ENCODE measurements at regions not wholly inside any gene's neighbourhood (a gene's known extent, or its start where the extent isn't known, plus 50 kb on each side); places are given as distances from the start of the nearest gene placed in this dataset.

DNA sequence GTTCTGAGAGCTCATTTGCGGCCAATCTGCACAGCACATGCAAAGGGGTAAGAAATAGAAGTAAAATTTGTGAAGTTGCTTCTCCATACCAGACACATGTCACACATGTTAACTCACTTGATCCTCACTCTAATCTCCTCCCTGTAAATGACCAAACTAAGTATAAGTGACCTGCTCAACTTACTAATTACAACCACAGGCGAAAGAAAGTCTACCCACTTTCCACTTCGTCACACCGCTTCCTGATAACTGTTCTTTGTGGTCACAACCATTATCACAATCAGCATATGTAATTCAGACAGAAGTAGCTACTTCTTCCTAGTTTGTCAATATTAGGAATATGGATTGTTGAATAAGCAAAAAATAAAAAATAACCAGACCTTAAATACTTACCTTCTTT is 293.7 kb upstream of the CLEC14A start:
- H3K4me1 ChIP-seq (ENCODE audit: insufficient read depth, low read length, poor library complexity, severe bottlenecking) = no peaks in the 10 kb centered on the region
- no peak overlapping the region for H3K4me3 ChIP-seq (ENCODE audit: low read depth, low read length, poor library complexity, severe bottlenecking)
- POLR2A ChIA-PET = no interaction called here
- no TSS peak for BruUV-seq (replicated peaks)
- no peaks in the 10 kb centered on the region for H3K9me3 ChIP-seq (ENCODE audit: low read length)
- no peak overlapping the region for H3K27ac ChIP-seq (ENCODE audit: low read depth, low read length, poor library complexity, severe bottlenecking)
- H2AFZ ChIP-seq (ENCODE audit: low read length) = no peak overlapping the region
- no peaks in the 10 kb centered on the region for H3K79me2 ChIP-seq (ENCODE audit: insufficient read depth, low read depth, low read length)
- no peak for DNase-seq (ENCODE audit: low spot score)
- TF ChIP-seq CTCF (conservative IDR thresholded peaks at IDR 0.05; ENCODE audit: low read length) (no peak), EZH2phosphoT487 (IDR thresholded peaks at IDR 0.05; ENCODE audit: borderline replicate concordance, low read depth, low read length) (no peak)
- no peak overlapping the region for H3K4me2 ChIP-seq (ENCODE audit: low read length)
- no peaks in the 10 kb centered on the region for H4K20me1 ChIP-seq (ENCODE audit: insufficient read depth, low read length)
- H3K9me2 ChIP-seq (ENCODE audit: insufficient read depth, low read length) = no peaks in the 10 kb centered on the region
- H3K36me3 ChIP-seq (ENCODE audit: insufficient read depth, low read length) = no peaks in the 10 kb centered on the region
- CTCF ChIA-PET (ENCODE audit: unreplicated experiment) = no interaction called here
- intact Hi-C loops (cut with micrococcal nuclease; ENCODE audit: unreplicated experiment) = no loop called here

- Histone ChIP-seq H3K4me1 (ENCODE audit: insufficient read depth, low read length, poor library complexity, severe bottlenecking) (no peaks in the 10 kb centered on the region), H2AFZ (ENCODE audit: low read length) (no peak overlapping the region), H3K9me2 (ENCODE audit: insufficient read depth, low read length) (no peaks in the 10 kb centered on the region), H3K36me3 (ENCODE audit: insufficient read depth, low read length) (no peaks in the 10 kb centered on the region), H3K9me3 (ENCODE audit: low read length) (no peaks in the 10 kb centered on the region), H3K4me3 (ENCODE audit: low read depth, low read length, poor library complexity, severe bottlenecking) (no peak overlapping the region), H3K27ac (ENCODE audit: low read depth, low read length, poor library complexity, severe bottlenecking) (no peak overlapping the region), H4K20me1 (ENCODE audit: insufficient read depth, low read length) (no peaks in the 10 kb centered on the region), H3K79me2 (ENCODE audit: insufficient read depth, low read depth, low read length) (no peaks in the 10 kb centered on the region), H3K4me2 (ENCODE audit: low read length) (no peak overlapping the region)
- TF ChIP-seq EZH2phosphoT487 (IDR thresholded peaks at IDR 0.05; ENCODE audit: borderline replicate concordance, low read depth, low read length) = no peak
- no peak for TF ChIP-seq CTCF (conservative IDR thresholded peaks at IDR 0.05; ENCODE audit: low read length)
- intact Hi-C loops (cut with micrococcal nuclease; ENCODE audit: unreplicated experiment) = no loop called here
- no peak for DNase-seq (ENCODE audit: low spot score)
- CTCF ChIA-PET (ENCODE audit: unreplicated experiment) = no interaction called here
- BruUV-seq (replicated peaks) = no TSS peak
- POLR2A ChIA-PET = no interaction called here
These were observed 292.1 kb upstream of the CLEC14A start for GRCh38 chr14:38547961-38548490.

DNA sequence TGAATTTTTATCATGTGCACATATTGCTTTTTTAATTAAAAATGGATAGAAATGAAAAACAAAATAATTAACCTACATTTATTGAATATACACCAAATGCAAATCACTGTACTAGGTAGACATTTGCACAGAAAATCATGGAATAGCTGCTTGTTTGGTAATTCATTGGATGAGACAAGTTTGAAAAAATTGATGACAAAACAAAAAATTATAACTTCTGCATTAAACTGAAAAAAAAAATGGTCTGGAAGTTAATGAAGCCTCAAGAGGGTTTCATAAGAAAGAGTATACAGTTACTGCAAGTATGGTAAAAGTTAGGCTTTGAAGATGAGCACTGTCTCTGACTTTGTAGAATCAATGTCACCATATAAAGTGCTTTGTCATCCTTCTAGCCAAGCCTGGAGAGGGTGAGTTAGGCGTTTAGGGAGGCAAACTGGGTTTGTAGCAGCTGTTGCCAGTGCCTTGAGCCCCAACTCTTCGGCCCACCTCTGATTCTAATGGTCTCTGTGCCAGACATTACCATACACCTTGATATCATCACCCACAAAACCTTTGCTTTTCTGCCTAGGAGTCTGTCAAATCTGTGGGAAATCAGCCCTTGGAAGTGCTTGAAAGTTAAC is 291.1 kb upstream of the CLEC14A start:
- ChIA-PET POLR2A (interaction anchor here (0.6 kb wide), 1 partner anchor 8 kb away, joined by 3 read pairs; no protein-coding TSS in a partner anchor), CTCF (ENCODE audit: unreplicated experiment) (no interaction called here)
- H3K9me3 ChIP-seq (ENCODE audit: low read length) = no peaks in the 10 kb centered on the region
- no peaks in the 10 kb centered on the region for H3K4me1 ChIP-seq (ENCODE audit: insufficient read depth, low read length, poor library complexity, severe bottlenecking)
- H4K20me1 ChIP-seq (ENCODE audit: insufficient read depth, low read length) = no peaks in the 10 kb centered on the region
- H3K9me2 ChIP-seq (ENCODE audit: insufficient read depth, low read length) = no peaks in the 10 kb centered on the region
- no peak overlapping the region for H3K4me3 ChIP-seq (ENCODE audit: low read depth, low read length, poor library complexity, severe bottlenecking)
- no peak for DNase-seq (ENCODE audit: low spot score)
- H3K36me3 ChIP-seq (ENCODE audit: insufficient read depth, low read length) = no peaks in the 10 kb centered on the region
- no peaks in the 10 kb centered on the region for H3K79me2 ChIP-seq (ENCODE audit: insufficient read depth, low read depth, low read length)
- no TSS peak for BruUV-seq (replicated peaks)
- intact Hi-C loops (cut with micrococcal nuclease; ENCODE audit: unreplicated experiment) = no loop called here
- H2AFZ ChIP-seq (ENCODE audit: low read length) = no peak overlapping the region
- H3K27ac ChIP-seq (ENCODE audit: low read depth, low read length, poor library complexity, severe bottlenecking) = no peak overlapping the region
- no peak overlapping the region for H3K4me2 ChIP-seq (ENCODE audit: low read length)
- TF ChIP-seq EZH2phosphoT487 (IDR thresholded peaks at IDR 0.05; ENCODE audit: borderline replicate concordance, low read depth, low read length) (no peak), CTCF (conservative IDR thresholded peaks at IDR 0.05; ENCODE audit: low read length) (no peak)

Data from OCI-LY7 (cell line).